KMS-11 (cell line): ENCODE measurements at regions not wholly inside any gene's neighbourhood (a gene's known extent, or its start where the extent isn't known, plus 50 kb on each side); places are given as distances from the start of the nearest gene placed in this dataset.

Experiments used
- H2AFZ ChIP-seq: fragments of 200-600 bp; sonication (generic); 2 replicates; pipeline ENCODE4 v1.6.1; 2016; ENCODE audit warnings: antibody characterized with exemption, mixed run types, low read depth
- H3K27ac ChIP-seq: fragments of 200-600 bp; sonication (generic); 2 replicates; pipeline ENCODE4 v1.6.1; 2016; ENCODE audit warnings: mild to moderate bottlenecking, mixed run types
- H3K27me3 ChIP-seq: fragments of 200-600 bp; sonication (generic); 2 replicates; pipeline ENCODE4 v1.6.1; 2017; ENCODE audit warnings: mild to moderate bottlenecking, low read depth, mixed run types, moderate library complexity; ENCODE audit not compliant: insufficient read depth
- H3K36me3 ChIP-seq: fragments of 200-600 bp; sonication (generic); 2 replicates; pipeline ENCODE4 v1.6.1; 2017; ENCODE audit warnings: mild to moderate bottlenecking, mixed run types; ENCODE audit not compliant: insufficient read depth
- H3K4me1 ChIP-seq: fragments of 200-600 bp; sonication (generic); 2 replicates; pipeline ENCODE4 v1.6.1; 2016; ENCODE audit warnings: mild to moderate bottlenecking, low read depth, mixed run types; ENCODE audit not compliant: poor library complexity, severe bottlenecking
- H3K4me2 ChIP-seq: fragments of 200-600 bp; sonication (generic); 2 replicates; pipeline ENCODE4 v1.7.0; 2016; ENCODE audit warnings: mild to moderate bottlenecking, mixed run types
- H3K4me3 ChIP-seq: fragments of 200-600 bp; sonication (generic); IDR thresholded peaks from 2 replicates; pipeline ENCODE4 v1.6.1; 2017; ENCODE audit warnings: low read depth, low read length, mixed read lengths; ENCODE audit not compliant: insufficient read depth
- H3K79me2 ChIP-seq: fragments of 200-600 bp; sonication (generic); 2 replicates; pipeline ENCODE4 v1.6.1; 2016; ENCODE audit warnings: low read depth, mixed run types; ENCODE audit not compliant: insufficient read depth
- H3K9ac ChIP-seq: fragments of 200-600 bp; sonication (generic); 2 replicates; pipeline ENCODE4 v1.6.1; 2016; ENCODE audit warnings: mild to moderate bottlenecking, mixed run types
- H4K20me1 ChIP-seq: fragments of 200-600 bp; sonication (generic); 2 replicates; pipeline ENCODE4 v1.6.1; 2016; ENCODE audit warnings: mild to moderate bottlenecking, mixed run types; ENCODE audit not compliant: insufficient read depth
- TF ChIP-seq, protein P1 (sequence below): fragments of 200-600 bp; sonication (generic); conservative IDR thresholded peaks from 2 replicates; pipeline ENCODE4 v1.6.1; 2017; ENCODE audit warnings: low read depth, mild to moderate bottlenecking, antibody characterized with exemption, low read length, moderate library complexity, mixed read lengths

DNA sequence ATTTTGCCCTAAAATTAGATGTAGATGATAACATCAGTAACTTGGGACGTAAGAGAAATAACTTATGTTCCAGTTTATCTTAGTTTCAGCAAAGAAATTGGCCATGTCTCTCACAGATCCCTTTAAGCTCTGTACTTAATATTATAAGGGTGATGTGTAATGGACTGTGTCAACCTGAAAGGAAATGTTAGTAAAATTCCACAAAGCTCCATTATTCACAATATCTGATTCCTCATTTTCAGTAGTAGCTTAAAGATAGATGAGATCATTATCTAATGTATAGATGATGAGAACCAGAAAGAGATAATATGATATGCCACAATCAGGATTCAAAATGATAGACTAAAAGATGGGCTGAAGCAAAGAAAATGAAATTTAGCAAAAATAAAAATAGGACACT lies 316.8 kb upstream of the CHRM2 start:
- Histone ChIP-seq H3K4me2 (no peak overlapping the region), H2AFZ (no peak overlapping the region), H3K79me2 (no peaks in the 10 kb centered on the region), H3K27me3 (no peaks in the 10 kb centered on the region), H3K4me3 (no peak overlapping the region), H3K4me1 (no peaks in the 10 kb centered on the region), H3K9ac (no peak overlapping the region), H3K36me3 (no peaks in the 10 kb centered on the region), H3K27ac (no peak overlapping the region), H4K20me1 (no peaks in the 10 kb centered on the region)
- TF ChIP-seq, protein P1, sequence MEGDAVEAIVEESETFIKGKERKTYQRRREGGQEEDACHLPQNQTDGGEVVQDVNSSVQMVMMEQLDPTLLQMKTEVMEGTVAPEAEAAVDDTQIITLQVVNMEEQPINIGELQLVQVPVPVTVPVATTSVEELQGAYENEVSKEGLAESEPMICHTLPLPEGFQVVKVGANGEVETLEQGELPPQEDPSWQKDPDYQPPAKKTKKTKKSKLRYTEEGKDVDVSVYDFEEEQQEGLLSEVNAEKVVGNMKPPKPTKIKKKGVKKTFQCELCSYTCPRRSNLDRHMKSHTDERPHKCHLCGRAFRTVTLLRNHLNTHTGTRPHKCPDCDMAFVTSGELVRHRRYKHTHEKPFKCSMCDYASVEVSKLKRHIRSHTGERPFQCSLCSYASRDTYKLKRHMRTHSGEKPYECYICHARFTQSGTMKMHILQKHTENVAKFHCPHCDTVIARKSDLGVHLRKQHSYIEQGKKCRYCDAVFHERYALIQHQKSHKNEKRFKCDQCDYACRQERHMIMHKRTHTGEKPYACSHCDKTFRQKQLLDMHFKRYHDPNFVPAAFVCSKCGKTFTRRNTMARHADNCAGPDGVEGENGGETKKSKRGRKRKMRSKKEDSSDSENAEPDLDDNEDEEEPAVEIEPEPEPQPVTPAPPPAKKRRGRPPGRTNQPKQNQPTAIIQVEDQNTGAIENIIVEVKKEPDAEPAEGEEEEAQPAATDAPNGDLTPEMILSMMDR, result no peak

- no peaks in the 10 kb centered on the region for H3K36me3 ChIP-seq
- no peak overlapping the region for H3K27ac ChIP-seq
- H3K9ac ChIP-seq, result no peak overlapping the region
- no peaks in the 10 kb centered on the region for H4K20me1 ChIP-seq
- H3K4me2 ChIP-seq, result no peak overlapping the region
- H3K4me1 ChIP-seq, result no peaks in the 10 kb centered on the region
- TF ChIP-seq, protein P1, result no peak
- H3K4me3 ChIP-seq, result no peak overlapping the region
- H3K27me3 ChIP-seq, result no peaks in the 10 kb centered on the region
- H3K79me2 ChIP-seq, result no peaks in the 10 kb centered on the region
- no peak overlapping the region for H2AFZ ChIP-seq
These were observed 318.7 kb upstream of the CHRM2 start for GRCh38 chr7:136549756-136550155.

DNA sequence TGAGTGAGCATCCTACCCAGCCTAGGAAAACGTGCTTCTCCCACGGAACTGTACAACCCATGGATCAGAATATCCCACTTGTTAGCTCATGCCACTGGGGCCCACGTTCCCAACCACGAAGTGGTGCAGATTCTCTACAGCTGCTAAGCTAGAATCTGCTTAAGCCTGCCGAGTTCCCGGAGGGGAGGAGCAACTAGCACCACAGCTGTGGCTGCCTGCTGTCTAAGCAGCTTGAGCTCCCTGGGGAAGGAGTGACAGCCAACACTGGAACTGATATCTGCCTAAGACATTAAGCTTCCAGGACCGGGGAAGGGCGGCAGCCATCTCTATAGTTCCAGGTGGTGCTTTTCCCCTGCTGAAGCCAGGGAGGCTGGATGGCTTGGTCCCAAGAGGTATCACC lies 334.7 kb upstream of the CHRM2 start:
- H3K4me3 ChIP-seq, result no peak overlapping the region
- no peaks in the 10 kb centered on the region for H3K4me1 ChIP-seq
- no peak overlapping the region for H3K27ac ChIP-seq
- H4K20me1 ChIP-seq, result no peaks in the 10 kb centered on the region
- TF ChIP-seq, protein P1, result no peak
- no peaks in the 10 kb centered on the region for H3K79me2 ChIP-seq
- H3K36me3 ChIP-seq, result no peaks in the 10 kb centered on the region
- H2AFZ ChIP-seq, result no peak overlapping the region
- no peaks in the 10 kb centered on the region for H3K27me3 ChIP-seq
- no peak overlapping the region for H3K4me2 ChIP-seq
- H3K9ac ChIP-seq, result no peak overlapping the region

DNA sequence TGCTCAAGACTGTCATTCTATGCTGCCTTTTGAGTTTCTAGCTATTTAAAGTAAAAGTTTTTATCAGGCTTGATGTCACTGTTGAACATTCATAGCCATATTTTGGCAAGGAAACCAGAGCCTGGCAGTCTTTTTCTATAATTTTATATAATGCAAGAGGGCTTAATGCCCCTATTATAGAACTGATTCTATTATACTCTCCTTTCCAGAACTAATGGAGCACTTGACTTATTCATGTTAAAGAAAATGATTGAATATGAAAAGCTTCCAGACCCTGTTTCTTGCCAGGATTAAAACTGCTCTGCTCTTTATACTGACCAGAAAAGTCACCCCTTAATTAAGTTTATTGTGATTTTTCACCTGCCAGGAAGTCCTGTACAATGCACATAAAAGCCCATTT lies 337.6 kb upstream of the CHRM2 start:
- H3K4me1 ChIP-seq, result no peaks in the 10 kb centered on the region
- no peak overlapping the region for H3K4me2 ChIP-seq
- TF ChIP-seq, protein P1, result no peak
- no peaks in the 10 kb centered on the region for H3K36me3 ChIP-seq
- no peaks in the 10 kb centered on the region for H4K20me1 ChIP-seq
- no peaks in the 10 kb centered on the region for H3K79me2 ChIP-seq
- no peak overlapping the region for H3K27ac ChIP-seq
- no peak overlapping the region for H2AFZ ChIP-seq
- H3K27me3 ChIP-seq, result no peaks in the 10 kb centered on the region
- H3K9ac ChIP-seq, result no peak overlapping the region
- no peak overlapping the region for H3K4me3 ChIP-seq

DNA sequence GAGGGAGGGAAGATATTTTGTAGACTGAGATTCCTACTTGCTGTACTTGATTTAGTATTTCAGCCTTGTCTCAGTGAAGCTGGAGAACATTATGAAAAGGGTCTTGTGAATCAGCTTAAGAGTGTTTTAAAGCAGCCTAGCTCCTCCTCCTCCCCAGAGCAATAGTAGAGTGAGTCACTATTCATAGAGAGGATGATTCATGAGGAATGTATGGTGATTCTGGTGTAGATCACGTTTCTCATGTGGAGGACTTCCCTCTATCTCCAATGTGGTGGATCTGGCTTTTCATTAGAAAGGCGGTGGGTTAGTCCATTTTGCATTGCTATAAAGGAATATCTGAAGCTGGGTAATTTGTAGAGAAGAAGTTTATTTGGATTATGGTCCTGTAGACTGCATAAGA lies 340.1 kb upstream of the CHRM2 start:
- no peak overlapping the region for H3K4me2 ChIP-seq
- H4K20me1 ChIP-seq, result no peaks in the 10 kb centered on the region
- H3K9ac ChIP-seq, result no peak overlapping the region
- no peak overlapping the region for H2AFZ ChIP-seq
- H3K36me3 ChIP-seq, result no peaks in the 10 kb centered on the region
- H3K4me1 ChIP-seq, result no peaks in the 10 kb centered on the region
- H3K79me2 ChIP-seq, result no peaks in the 10 kb centered on the region
- no peaks in the 10 kb centered on the region for H3K27me3 ChIP-seq
- H3K4me3 ChIP-seq, result no peak overlapping the region
- no peak overlapping the region for H3K27ac ChIP-seq
- TF ChIP-seq, protein P1, result no peak
